ENCODE measurements at regions not wholly inside any gene's neighbourhood (a gene's known extent, or its start where the extent isn't known, plus 50 kb on each side); places are given as distances from the start of the nearest gene placed in this dataset.

GRCh38 chr10:8962249-8962648 lies 907.8 kb downstream of the GATA3 start:
- DNase-seq (no peak), ATAC-seq (ENCODE audit: poor library complexity) (no peak)
- Histone ChIP-seq H3K27me3 (ENCODE audit: control insufficient read depth in 1 of 2, insufficient read depth in 2 of 2, low read length in 2 of 2) (no peaks in the 10 kb centered on the region), H3K36me3 (ENCODE audit: insufficient read depth, low read length) (no peaks in the 10 kb centered on the region), H3K4me3 (ENCODE audit: low read length) (no peak overlapping the region), H3K27ac (ENCODE audit: low read depth in 1 of 2, low read length in 2 of 2) (no peak overlapping the region), H3K9me3 (ENCODE audit: control insufficient read depth in 1 of 2, insufficient read depth in 1 of 2, low read length in 2 of 2) (no peaks in the 10 kb centered on the region), H3K4me1 (ENCODE audit: insufficient read depth, low read length) (no peaks in the 10 kb centered on the region)
- no peak for TF ChIP-seq CTCF (IDR thresholded peaks at IDR 0.05)
- ChIA-PET POLR2A (no interaction called here), CTCF (no interaction called here)
- Mint-ChIP-seq H3K4me3 (no peak overlapping the region), H3K9me3 (no peaks in the 10 kb centered on the region), H3K27me3 (no peaks in the 10 kb centered on the region), H3K4me1 (ENCODE audit: low read depth) (no peaks in the 10 kb centered on the region), H3K36me3 (ENCODE audit: low read depth) (no peaks in the 10 kb centered on the region), H3K27ac (no peak overlapping the region)
- intact Hi-C loops (cut with DNase I, micrococcal nuclease): no loop called here

GRCh38 chr10:8967061-8967460 lies 912.6 kb downstream of the GATA3 start:
- DNase-seq (no peak), ATAC-seq (ENCODE audit: poor library complexity) (no peak)
- ChIA-PET POLR2A (no interaction called here), CTCF (no interaction called here)
- no peak overlapping the region for H3K27ac Mint-ChIP-seq
- H3K36me3 ChIP-seq (ENCODE audit: insufficient read depth, low read length): no peaks in the 10 kb centered on the region
- H3K9me3 Mint-ChIP-seq: no peaks in the 10 kb centered on the region
- no peak overlapping the region for H3K27ac ChIP-seq (ENCODE audit: low read depth in 1 of 2, low read length in 2 of 2)
- H3K27me3 Mint-ChIP-seq: no peaks in the 10 kb centered on the region
- H3K4me3 ChIP-seq (ENCODE audit: low read length): no peak overlapping the region
- H3K4me1 ChIP-seq (ENCODE audit: insufficient read depth, low read length): no peaks in the 10 kb centered on the region
- no peak for TF ChIP-seq CTCF (IDR thresholded peaks at IDR 0.05)
- H3K4me1 Mint-ChIP-seq (ENCODE audit: low read depth): no peaks in the 10 kb centered on the region
- H3K27me3 ChIP-seq (ENCODE audit: control insufficient read depth in 1 of 2, insufficient read depth in 2 of 2, low read length in 2 of 2): no peaks in the 10 kb centered on the region
- no peaks in the 10 kb centered on the region for H3K36me3 Mint-ChIP-seq (ENCODE audit: low read depth)
- H3K9me3 ChIP-seq (ENCODE audit: control insufficient read depth in 1 of 2, insufficient read depth in 1 of 2, low read length in 2 of 2): no peaks in the 10 kb centered on the region
- H3K4me3 Mint-ChIP-seq: no peak overlapping the region
- intact Hi-C loops (cut with DNase I, micrococcal nuclease): no loop called here

- ChIA-PET POLR2A (no interaction called here), CTCF (no interaction called here)
- Histone ChIP-seq H3K27me3 (ENCODE audit: control insufficient read depth in 1 of 2, insufficient read depth in 2 of 2, low read length in 2 of 2) (no peaks in the 10 kb centered on the region), H3K36me3 (ENCODE audit: insufficient read depth, low read length) (no peaks in the 10 kb centered on the region), H3K4me1 (ENCODE audit: insufficient read depth, low read length) (no peaks in the 10 kb centered on the region), H3K4me3 (ENCODE audit: low read length) (no peak overlapping the region), H3K9me3 (ENCODE audit: control insufficient read depth in 1 of 2, insufficient read depth in 1 of 2, low read length in 2 of 2) (no peaks in the 10 kb centered on the region), H3K27ac (ENCODE audit: low read depth in 1 of 2, low read length in 2 of 2) (no peak overlapping the region)
- no peak for TF ChIP-seq CTCF (IDR thresholded peaks at IDR 0.05)
- Mint-ChIP-seq H3K4me3 (no peak overlapping the region), H3K9me3 (no peaks in the 10 kb centered on the region), H3K27me3 (no peaks in the 10 kb centered on the region), H3K36me3 (ENCODE audit: low read depth) (no peaks in the 10 kb centered on the region), H3K27ac (no peak overlapping the region), H3K4me1 (ENCODE audit: low read depth) (no peaks in the 10 kb centered on the region)
- no peak for ATAC-seq (ENCODE audit: poor library complexity)
- no peak for DNase-seq
- intact Hi-C loops (cut with DNase I, micrococcal nuclease): no loop called here
Observed at GRCh38 chr10:8969853-8970252, 915.4 kb downstream of the GATA3 start.

Measured in CD4-positive, alpha-beta T cell (primary cell).